NCI-H1930 (cell line): ENCODE measurements at regions not wholly inside any gene's neighbourhood (a gene's known extent, or its start where the extent isn't known, plus 50 kb on each side); places are given as distances from the start of the nearest gene placed in this dataset.

Experiments used
- DNase-seq, 2 experiments: peaks; one replicate each; lab custom pipeline; 2025; lab: John Stamatoyannopoulos, UW

DNA sequence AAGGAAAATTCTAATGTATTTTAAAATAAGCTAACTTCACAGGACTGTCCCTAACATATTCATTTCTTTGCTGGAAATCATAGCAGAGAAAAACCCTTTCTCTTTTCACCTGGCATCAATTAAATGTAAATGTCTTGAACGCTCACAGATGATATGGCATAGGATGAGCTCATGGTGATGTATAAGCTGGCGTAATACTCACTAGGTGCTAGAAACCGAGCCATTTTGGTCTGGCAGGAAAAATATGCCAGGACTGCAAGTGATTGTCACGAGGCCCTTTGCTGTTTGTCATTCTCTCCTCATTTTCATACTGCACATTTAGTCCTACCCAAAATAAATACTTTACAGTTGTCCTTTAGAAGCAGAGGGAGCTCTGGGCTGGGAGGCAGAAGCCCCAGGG lies 222.7 kb upstream of the LNX1 start:
- no peak for DNase-seq

GRCh38 chr4:53810643-53811042 lies 219.4 kb upstream of the LNX1 start:
- no peak for DNase-seq

- no peak for DNase-seq
These were observed 218.5 kb upstream of the LNX1 start for GRCh38 chr4:53809816-53810215.

- no peak for DNase-seq
These were observed 214.0 kb upstream of the LNX1 start for GRCh38 chr4:53805291-53805690.

GRCh38 chr4:53804719-53805118 lies 213.4 kb upstream of the LNX1 start:
- no peak for DNase-seq

- no peak for DNase-seq
These were observed 211.2 kb upstream of the LNX1 start for GRCh38 chr4:53802500-53802899.

DNA sequence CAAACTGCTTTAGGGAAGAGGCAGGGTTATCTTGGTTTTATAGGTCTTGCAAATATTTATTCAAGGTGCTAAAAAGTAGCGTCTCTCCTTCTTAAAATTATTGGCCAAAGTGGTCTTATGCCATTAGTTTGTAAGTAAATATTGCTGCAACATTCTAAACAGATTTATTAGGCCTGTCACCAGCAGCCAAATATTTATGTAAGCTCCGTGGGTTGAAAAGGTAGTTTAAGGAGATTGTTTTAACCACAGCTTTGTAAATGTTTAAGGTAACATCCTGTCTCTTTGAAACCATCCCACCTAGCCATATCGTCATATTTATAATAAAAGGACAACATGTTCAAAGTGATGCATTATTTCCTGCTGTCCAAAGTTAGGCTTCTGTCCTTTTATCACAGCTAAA lies 210.1 kb upstream of the LNX1 start:
- no peak for DNase-seq

DNA sequence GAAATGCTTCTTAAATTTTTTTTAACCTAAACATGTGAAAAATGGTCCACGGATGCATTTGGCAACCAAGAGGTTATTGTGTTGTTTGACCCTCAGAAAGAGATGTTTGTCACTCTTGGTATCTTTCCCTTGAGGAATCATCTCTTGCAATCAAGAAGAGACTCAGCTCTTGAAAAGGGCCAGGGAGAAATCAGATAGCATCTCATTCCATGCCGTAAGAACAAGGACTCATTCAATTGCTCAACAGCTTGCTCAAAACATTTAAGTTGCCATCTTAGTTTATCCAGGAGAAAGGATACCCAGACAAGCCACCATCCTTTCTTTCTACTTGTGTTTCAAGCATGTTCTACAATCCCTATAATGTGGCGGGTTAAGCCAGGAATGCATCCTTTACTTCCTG lies 209.5 kb upstream of the LNX1 start:
- no peak for DNase-seq

GRCh38 chr4:53793096-53793495 lies 201.8 kb upstream of the LNX1 start:
- DNase-seq: no peak

DNA sequence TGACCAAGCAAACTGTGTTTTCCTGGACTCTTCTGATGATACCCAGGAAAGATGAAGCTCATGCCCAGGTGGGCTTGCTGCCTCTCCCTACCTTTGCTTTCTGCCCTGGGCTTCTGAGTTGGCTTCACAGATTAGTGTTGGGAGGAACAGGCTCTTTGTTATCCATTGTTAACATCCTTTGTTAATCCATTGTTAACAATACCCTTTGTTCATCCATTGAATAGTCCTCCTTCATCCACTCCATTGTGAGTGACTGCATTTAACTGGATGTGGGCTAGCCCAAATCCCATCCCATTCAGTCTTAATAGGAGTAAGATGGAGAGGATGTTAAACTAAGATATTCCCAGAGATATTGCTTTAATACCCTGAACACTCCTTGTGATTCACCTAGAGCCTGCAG lies 199.0 kb upstream of the LNX1 start:
- no peak for DNase-seq

- DNase-seq: no peak
These were observed 197.3 kb upstream of the LNX1 start for GRCh38 chr4:53788621-53789020.

GRCh38 chr4:53788011-53788410 lies 196.7 kb upstream of the LNX1 start:
- DNase-seq: no peak

DNA sequence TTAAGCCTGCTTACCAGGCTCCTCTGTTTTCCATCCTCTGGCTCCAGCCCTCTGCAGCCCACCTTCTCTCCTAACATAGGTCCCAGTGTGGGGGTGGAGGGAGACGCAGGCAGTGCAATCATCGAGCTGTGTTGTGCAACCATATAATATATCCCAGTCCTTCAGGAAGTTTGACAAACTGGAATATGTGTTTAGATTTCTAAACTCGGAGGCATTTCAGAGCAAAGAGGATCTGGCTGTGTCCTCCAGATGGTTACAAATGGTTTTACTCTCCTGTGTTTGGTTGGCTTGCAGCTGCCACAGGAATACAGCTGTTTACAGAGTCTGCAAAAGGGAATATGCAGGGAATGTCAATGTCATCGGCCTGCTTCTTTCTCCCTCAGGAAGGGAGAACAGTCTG lies 195.3 kb upstream of the LNX1 start:
- no peak for DNase-seq

DNA sequence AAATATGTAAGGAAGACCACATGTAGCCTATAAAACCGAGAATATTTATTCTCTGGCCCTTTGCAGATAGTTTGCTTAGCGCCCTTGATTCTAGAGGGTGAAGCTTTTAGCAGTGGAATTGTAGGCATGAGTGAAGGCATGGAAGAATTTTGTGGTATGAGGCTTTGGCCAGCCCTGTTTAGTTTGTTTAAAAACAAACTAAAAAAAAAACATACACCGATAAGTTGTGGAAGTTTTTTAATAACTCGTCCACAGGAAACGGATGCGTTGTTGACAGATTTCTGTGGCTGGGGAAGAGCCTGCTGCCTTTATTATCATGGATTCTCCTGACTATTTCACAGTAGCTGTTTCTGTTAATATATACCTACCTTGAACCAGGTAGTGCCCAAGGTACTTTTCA lies 194.7 kb upstream of the LNX1 start:
- no peak for DNase-seq

GRCh38 chr4:53784112-53784511 lies 192.8 kb upstream of the LNX1 start:
- no peak for DNase-seq

DNA sequence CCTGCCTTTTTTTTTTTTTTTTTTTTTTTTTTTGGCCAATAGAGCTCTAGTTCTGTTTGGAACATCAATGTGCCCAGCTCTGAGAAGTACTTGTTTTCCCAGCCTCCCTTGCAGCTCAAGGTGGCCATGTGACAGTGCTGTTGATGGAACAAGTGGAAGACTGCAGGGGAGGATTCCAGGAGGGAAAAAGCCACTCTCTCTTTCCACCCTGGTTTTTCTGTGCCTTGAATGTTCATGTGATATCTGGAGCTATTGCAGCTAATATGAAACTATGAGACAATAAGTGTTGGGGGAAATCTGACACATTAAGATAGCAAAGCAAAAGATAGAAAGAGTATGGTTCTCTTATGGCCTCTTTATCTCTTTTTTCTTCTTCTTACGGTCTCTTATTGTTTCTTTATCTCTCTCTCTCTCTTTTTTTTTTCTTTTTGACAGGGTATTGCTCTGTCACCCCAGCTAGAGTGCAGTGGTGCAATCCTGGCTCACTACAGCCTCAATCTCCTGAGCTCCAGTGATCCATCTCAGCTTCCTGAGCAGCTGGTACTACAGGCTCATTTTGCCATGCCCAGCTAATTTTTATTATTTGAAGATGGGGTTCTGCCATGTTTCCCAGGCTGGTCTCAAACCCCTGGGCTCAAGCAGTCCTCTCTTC lies 192.0 kb upstream of the LNX1 start:
- DNase-seq: no peak

GRCh38 chr4:53782458-53782845 lies 191.2 kb upstream of the LNX1 start:
- DNase-seq: no peak

DNA sequence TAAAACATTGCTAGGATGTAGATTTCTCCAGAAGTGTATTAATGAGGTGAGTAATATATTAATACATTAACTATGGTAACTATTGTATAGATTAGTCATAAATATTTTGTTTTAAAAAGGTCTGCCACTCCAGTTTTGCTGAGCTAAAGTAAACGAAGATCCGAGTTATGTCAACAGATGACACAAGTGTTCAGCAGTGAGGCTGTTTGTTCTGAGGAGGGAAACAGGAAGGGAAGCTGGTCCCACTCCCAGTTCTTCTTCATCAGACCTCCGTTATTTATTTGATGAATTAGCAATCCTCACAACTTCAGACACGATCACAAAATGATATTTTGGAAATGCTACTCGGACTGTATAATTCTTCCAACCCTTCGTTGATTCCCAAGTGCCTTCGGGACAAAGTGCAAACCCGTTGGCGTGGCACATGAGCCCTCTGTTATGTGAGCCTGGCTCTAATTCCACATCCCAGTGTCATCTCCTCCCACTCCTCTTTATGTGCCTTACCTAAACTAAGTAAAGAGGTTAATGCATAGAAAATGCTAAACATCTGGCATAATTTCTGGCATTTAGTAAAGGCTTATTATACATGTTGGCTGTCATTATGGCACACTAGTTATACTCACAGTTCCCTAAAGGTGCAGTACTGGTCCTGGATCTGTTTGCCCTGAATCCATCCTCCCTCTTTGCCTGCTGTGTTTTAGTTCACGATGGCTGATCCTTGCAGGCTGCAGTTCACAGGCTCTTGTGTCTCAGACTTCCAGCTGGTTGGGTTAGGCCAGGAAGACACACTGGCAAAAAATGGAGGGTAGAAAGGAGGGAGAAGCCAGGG lies 190.6 kb upstream of the LNX1 start:
- no peak for DNase-seq

DNA sequence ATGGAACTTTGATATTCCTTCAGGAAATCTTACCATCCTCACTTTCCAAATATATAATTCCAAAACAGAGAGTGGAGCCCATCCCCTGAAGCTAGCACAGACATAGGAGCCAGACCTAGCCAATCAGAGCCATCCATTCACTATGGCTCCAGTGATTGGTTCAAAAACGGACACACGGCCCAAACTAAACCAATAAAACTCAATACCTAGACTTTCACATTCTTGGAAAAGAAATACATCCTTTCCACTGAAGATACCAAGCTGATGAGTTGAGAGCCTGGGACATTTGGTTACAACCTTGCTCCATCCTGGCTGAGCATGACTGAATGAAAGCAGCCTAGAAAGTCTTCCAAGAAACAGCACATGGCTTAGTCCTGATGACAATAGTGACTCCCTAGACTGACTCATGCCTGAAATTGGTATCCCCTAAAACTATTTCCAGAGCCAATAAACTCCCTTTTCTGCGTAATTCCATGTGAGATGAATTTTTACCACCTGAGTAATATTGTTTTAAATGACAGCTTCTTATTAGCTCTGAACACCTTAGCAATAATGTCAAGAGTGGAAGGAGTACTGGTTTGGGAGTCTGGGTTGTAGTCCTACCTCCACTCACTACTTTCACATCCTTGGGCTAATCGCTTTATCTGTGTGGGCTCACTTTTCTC lies 189.6 kb upstream of the LNX1 start:
- no peak for DNase-seq

DNA sequence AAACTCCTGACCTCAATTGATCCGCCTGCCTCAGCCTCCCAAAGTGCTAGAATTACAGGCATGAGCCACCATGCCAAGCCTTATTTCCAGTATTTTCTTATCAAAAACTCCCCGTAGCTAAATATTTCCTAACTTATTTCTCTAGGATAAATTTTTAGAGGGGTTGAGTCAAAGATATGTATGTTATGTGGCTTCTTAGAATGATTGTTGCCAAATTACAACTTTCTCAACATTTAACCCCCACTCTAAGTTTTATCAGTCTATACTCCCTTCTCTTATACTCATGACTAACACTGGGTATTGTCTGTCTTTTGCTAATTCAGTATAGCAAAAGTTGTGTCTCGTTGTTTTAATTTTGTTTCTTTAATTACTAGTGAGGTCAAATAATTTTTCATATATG lies 187.7 kb upstream of the LNX1 start:
- DNase-seq: no peak

DNA sequence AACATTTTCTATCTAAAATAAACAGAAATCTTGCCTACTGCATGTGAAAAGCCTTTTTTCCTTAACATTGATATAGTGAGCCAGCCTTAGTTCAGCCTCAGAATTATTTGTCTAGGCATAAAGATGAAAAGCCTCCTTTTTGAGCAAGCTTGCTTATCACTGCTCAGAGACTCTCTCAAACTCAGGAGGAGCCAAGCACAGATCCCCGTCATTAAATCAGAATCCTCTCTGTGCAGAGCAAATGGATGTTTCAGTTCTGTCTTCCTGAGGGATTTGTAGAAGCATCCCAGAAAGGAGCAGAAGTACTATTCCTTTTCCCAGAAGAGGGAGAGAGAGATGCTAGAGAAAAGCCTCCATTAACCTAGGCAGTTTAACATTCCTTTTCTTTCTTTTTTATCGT lies 186.9 kb upstream of the LNX1 start:
- no peak for DNase-seq

DNA sequence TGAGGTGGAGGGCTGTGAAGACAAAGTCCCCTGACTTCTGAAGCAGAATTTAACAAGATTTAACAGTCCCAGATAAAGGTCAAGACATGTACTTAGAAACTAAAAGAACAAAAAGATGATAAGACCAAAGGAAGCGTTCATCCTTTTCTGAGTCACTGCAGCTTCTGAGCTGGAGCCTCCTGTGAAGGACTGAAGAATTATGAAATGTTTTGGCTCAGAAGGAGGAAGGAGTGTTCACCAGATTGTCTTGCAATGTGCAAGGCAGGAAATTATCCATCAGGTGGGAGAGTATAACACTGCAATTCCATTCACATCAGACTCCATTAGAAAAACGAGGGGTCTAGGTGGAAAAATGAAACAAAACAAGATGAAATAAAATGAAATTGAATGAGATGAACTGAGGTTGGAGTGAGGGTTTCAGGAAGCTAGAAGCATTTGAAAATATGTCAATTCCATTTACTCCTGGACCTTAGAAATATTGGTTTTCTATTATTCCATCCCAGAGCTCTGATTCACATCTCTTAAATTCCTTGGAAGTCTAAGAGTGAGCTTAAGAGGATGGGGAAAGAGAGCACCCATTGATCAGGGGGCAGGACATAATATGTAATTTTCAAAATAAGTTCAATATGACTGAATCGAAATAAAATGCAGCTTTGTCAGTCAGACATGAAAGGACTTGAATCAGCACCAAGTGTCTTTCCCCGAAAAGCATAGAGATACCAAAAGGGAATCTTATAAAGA lies 186.1 kb upstream of the LNX1 start:
- no peak for DNase-seq

DNA sequence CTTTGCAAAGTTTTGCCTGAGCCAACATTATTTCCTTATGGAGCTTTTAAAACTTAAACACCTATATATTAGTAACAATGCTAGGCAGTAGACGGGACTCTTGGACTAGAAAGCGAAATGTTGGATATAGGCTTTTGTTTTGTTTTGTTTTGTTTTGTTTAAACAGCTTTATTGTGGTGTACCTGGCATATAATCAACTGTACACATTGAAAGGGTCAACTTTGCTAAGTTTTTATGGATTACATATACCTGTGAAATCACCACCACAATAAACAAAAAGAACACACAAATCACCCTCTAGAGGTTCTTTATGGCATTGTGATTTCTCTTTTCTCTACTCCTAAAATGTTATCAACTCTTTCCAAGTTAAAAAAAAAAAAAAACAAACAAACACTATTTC lies 184.9 kb upstream of the LNX1 start:
- DNase-seq: no peak
